ENCODE measurements at regions not wholly inside any gene's neighbourhood (a gene's known extent, or its start where the extent isn't known, plus 50 kb on each side); places are given as distances from the start of the nearest gene placed in this dataset.

DNA sequence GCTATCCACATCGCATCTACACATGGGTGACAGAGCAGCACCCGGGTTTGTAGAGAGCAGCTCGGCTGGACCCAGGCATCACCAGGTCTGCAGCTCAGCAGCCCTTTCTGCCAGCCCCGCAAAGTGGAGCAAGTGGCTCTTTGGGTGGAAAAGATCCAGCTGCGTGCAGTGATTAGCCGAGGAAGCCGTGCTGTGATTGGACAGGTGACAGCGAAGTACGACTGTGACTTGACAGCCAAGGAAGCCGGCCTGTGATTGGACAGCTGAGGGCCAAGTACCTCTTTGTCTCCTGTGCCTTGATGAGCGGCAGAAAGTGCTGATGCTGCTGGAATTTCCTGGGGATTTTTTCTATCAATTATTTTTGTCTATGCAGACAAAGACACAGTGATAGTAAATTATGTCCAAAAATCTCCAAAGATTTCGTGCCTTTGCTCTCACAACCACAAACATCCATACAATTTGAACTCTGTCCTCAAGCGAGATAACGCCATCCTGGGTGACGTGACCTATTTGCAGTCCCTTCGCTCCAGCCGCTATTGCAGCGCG is 62.3 kb upstream of the GPR31 start:
- TF ChIP-seq, protein P1, sequence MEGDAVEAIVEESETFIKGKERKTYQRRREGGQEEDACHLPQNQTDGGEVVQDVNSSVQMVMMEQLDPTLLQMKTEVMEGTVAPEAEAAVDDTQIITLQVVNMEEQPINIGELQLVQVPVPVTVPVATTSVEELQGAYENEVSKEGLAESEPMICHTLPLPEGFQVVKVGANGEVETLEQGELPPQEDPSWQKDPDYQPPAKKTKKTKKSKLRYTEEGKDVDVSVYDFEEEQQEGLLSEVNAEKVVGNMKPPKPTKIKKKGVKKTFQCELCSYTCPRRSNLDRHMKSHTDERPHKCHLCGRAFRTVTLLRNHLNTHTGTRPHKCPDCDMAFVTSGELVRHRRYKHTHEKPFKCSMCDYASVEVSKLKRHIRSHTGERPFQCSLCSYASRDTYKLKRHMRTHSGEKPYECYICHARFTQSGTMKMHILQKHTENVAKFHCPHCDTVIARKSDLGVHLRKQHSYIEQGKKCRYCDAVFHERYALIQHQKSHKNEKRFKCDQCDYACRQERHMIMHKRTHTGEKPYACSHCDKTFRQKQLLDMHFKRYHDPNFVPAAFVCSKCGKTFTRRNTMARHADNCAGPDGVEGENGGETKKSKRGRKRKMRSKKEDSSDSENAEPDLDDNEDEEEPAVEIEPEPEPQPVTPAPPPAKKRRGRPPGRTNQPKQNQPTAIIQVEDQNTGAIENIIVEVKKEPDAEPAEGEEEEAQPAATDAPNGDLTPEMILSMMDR (IDR thresholded peaks at IDR 0.05) = no peak
- no peak for TF ChIP-seq POLR2A (IDR thresholded peaks at IDR 0.05)
- no peak for TF ChIP-seq POLR2AphosphoS5 (IDR thresholded peaks at IDR 0.05)

All from suprapubic skin (tissue), 4 donors.